SHP77 treated with DMSO at 0.1 percent for 48 hours (cell line): ENCODE measurements at regions not wholly inside any gene's neighbourhood (a gene's known extent, or its start where the extent isn't known, plus 50 kb on each side); places are given as distances from the start of the nearest gene placed in this dataset.
A peak's percentile ranks its signal among the peaks of the same experiment; 100 is the strongest.
"Not testable (repeated sequence)": the region's sequence is repeated elsewhere in the genome, so short reads cannot be mapped to it uniquely, and the experiment has no call there.

Experiments used
- DNase-seq: peaks from one replicate; lab custom pipeline; 2025; lab: John Stamatoyannopoulos, UW

- no peak for DNase-seq
These were observed 705.0 kb downstream of the EPHA7 start for GRCh38 chr6:92714346-92714745.

- DNase-seq: no peak
These were observed 709.3 kb downstream of the EPHA7 start for GRCh38 chr6:92710048-92710447.

- DNase-seq: no peak
These were observed 710.4 kb downstream of the EPHA7 start for GRCh38 chr6:92708945-92709344.

GRCh38 chr6:92708270-92708669, 711.1 kb downstream of the EPHA7 start:
- no peak for DNase-seq

GRCh38 chr6:92706976-92707375, 712.4 kb downstream of the EPHA7 start:
- DNase-seq: no peak

GRCh38 chr6:92701425-92702096, 717.8 kb downstream of the EPHA7 start:
- no peak for DNase-seq

- DNase-seq: no peak
These were observed 718.9 kb downstream of the EPHA7 start for GRCh38 chr6:92700411-92700810.

- DNase-seq: no peak
These were observed 728.3 kb downstream of the EPHA7 start for GRCh38 chr6:92690997-92691599.

GRCh38 chr6:92688342-92688741, 731.0 kb downstream of the EPHA7 start:
- DNase-seq: no peak

- no peak for DNase-seq
These were observed 732.1 kb downstream of the EPHA7 start for GRCh38 chr6:92687278-92687677.

GRCh38 chr6:92684386-92684785, 735.0 kb downstream of the EPHA7 start:
- no peak for DNase-seq

GRCh38 chr6:92683748-92684147, 735.6 kb downstream of the EPHA7 start:
- DNase-seq: no peak

- DNase-seq: no peak
These were observed 736.6 kb downstream of the EPHA7 start for GRCh38 chr6:92682516-92683398.

GRCh38 chr6:92681401-92681800, 738.0 kb downstream of the EPHA7 start:
- no peak for DNase-seq

GRCh38 chr6:92671462-92671861, 747.9 kb downstream of the EPHA7 start:
- not testable (repeated sequence) for DNase-seq

GRCh38 chr6:92667843-92668242, 751.5 kb downstream of the EPHA7 start:
- no peak for DNase-seq

GRCh38 chr6:92648364-92649086, 770.8 kb downstream of the EPHA7 start:
- peak; percentile 11 for DNase-seq

- no peak for DNase-seq
These were observed 771.7 kb downstream of the EPHA7 start for GRCh38 chr6:92647630-92648029.

- not testable (repeated sequence) for DNase-seq
These were observed 775.1 kb downstream of the EPHA7 start for GRCh38 chr6:92644104-92644791.

GRCh38 chr6:92635553-92636153, 783.7 kb downstream of the EPHA7 start:
- DNase-seq: no peak

GRCh38 chr6:92634561-92634960, 784.8 kb downstream of the EPHA7 start:
- no peak for DNase-seq
